Esophagus (tissue), 2 donors: ENCODE measurements at regions not wholly inside any gene's neighbourhood (a gene's known extent, or its start where the extent isn't known, plus 50 kb on each side); places are given as distances from the start of the nearest gene placed in this dataset.
"Not testable (repeated sequence)": the region's sequence is repeated elsewhere in the genome, so short reads cannot be mapped to it uniquely, and the experiment has no call there.

Source experiments
- H3K27ac ChIP-seq, 2 donors: one replicate each; pipeline ENCODE4 v1.5.1; 2013; ENCODE audit warnings: low read depth in 2 of 2, mild to moderate bottlenecking in 2 of 2, inconsistent platforms in 1 of 2, low read length in 1 of 2, moderate library complexity in 1 of 2
- H3K27me3 ChIP-seq, 2 donors: one replicate each; pipeline ENCODE4 v1.6.1; 2013; ENCODE audit warnings: low read length in 2 of 2, control low read depth in 1 of 2, mild to moderate bottlenecking in 1 of 2; ENCODE audit not compliant: insufficient read depth in 2 of 2, control insufficient read depth in 1 of 2
- H3K36me3 ChIP-seq, 2 donors: one replicate each; pipeline ENCODE4 v1.6.1; 2013; ENCODE audit warnings: low read length in 1 of 2; ENCODE audit not compliant: control insufficient read depth in 2 of 2, insufficient read depth in 2 of 2
- H3K4me1 ChIP-seq, 2 donors: one replicate each; pipeline ENCODE4 v1.6.1; 2013; ENCODE audit warnings: low read length in 1 of 2; ENCODE audit not compliant: control insufficient read depth in 2 of 2, insufficient read depth in 2 of 2
- H3K4me3 ChIP-seq, 2 donors: one replicate each; pipeline ENCODE4 v1.5.1; 2013; ENCODE audit warnings: low read length in 2 of 2, mild to moderate bottlenecking in 2 of 2, low read depth in 1 of 2, moderate library complexity in 1 of 2
- H3K9me3 ChIP-seq, 2 donors: one replicate each; pipeline ENCODE4 v1.6.1; 2013; ENCODE audit warnings: mild to moderate bottlenecking in 2 of 2, low read depth in 1 of 2, low read length in 1 of 2, moderate library complexity in 1 of 2; ENCODE audit not compliant: control insufficient read depth in 2 of 2, insufficient read depth in 1 of 2
- WGBS, 2 donors: extraction: QIAGEN DNeasy Blood & Tissue Kit; methylation state at CpG; one replicate each; pipeline ENCODE4 v1.1.7; 2013; 5-methylcytosine and 5-hydroxymethylcytosine counted together
- donor health status: healthy with polysubstance abuse.
- donor health status: Bipolar disorder and iron deficiency.

DNA sequence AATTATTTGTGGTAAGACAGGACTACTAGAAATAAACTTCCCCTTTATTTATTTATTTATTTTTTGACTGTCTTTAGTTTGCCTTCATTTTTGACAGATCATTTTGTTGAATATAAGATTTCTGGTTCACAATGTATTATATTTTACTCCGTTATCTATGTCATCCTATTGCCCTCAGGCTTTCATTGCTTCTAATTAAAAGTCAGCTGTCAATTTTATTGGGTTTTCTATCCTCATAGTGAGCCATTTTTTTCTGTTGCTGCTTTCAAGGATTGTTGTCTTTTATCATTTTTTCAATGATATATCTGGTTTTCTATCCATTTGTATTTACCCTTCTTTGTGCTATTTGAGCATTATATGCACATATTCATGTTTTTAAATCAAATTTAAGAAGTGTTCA is 866.2 kb downstream of the LRRIQ3 start:
- H3K9me3 ChIP-seq = peaks cover 3 to 9% of the 10 kb centered on the region in 2 donors
- H3K27ac ChIP-seq = no peak overlapping the region
- H3K4me1 ChIP-seq = no peaks in the 10 kb centered on the region
- no peaks in the 10 kb centered on the region for H3K27me3 ChIP-seq
- WGBS, 2 donors = 78 to 88% methylated on average over 1 of the region's 1 CpG
- no peak overlapping the region for H3K4me3 ChIP-seq
- no peaks in the 10 kb centered on the region for H3K36me3 ChIP-seq

DNA sequence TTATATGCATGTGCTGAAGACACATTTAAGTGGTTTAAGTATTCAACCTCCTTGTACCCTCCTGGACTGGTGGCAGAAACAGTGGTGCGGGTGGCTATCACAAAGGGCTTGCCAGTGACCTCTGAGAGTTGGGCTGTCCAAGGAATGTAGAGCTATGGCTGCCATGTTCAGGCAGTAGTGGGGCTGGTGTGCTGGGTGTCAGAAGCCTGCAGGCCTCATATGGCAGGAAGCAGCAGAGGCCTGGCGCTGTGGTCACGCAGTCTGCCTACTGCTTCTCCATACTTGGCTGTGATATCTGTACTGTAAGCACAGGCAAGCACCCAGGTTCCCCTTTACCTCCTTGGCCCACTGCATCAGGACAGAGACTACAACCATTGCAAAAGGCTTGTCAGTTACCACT is 870.0 kb downstream of the LRRIQ3 start:
- Histone ChIP-seq H3K4me1 (no peaks in the 10 kb centered on the region), H3K36me3 (no peaks in the 10 kb centered on the region), H3K9me3 (peaks cover 3 to 11% of the 10 kb centered on the region in 2 donors), H3K27ac (no peak overlapping the region), H3K27me3 (no peaks in the 10 kb centered on the region), H3K4me3 (no peak overlapping the region)
- WGBS, 2 donors = 91 to 94% methylated on average over 3 of the region's 3 CpGs

DNA sequence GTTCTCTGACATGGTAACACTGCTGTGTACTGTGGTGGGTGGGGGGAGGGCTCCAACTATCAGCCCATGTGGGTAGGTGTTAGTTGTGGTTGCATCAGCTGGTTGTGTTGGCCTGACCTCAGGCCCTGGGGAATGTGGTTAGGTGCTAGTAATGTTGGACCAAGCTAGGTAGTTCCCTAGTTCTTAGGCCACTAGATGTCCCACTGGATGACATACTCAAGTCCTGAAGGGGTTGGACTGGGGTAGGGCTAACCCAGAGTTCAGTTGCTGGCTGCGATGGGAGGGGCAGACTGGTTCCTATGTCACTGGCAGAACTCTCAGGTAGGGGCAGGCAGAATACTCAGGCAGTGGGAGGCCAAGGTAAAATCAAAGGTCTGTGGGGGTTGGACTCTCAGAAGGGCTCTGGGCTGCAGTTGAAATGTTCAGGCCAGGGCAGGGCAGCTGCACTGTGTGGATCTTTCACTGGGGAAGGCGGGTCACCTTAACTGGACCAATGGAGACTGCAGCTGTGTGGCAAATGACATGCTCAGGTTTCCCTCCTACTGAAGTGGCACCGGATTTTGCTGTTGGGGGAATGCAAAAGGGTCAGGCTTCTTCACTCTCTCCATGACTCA is 870.7 kb downstream of the LRRIQ3 start:
- peaks cover 3 to 11% of the 10 kb centered on the region in 2 donors for H3K9me3 ChIP-seq
- no peaks in the 10 kb centered on the region for H3K27me3 ChIP-seq
- H3K4me1 ChIP-seq = no peaks in the 10 kb centered on the region
- H3K36me3 ChIP-seq = no peaks in the 10 kb centered on the region
- H3K27ac ChIP-seq = no peak overlapping the region
- H3K4me3 ChIP-seq = no peak overlapping the region
- WGBS, 2 donors = 87 to 91% methylated on average over 3 of the region's 3 CpGs

DNA sequence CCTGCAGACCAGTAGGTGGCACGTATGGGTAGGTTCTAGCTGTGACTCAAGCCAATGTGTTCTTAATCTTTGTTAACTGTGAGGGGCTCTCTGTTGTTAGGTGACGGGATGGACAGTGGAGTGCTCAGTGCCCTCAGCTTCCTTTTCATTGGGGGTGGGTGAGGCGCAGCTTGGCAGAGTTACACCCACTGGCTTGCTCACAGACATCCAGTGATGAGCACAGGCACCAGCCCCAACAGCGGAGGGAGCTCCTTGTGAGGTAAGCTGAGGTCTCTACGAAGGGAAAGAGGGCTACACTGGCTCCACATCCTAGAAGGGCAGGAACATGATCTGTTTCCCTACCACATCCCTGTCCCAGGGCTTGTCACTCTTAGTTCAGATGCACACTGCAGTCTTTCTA is 871.3 kb downstream of the LRRIQ3 start:
- H3K4me1 ChIP-seq = no peaks in the 10 kb centered on the region
- no peak overlapping the region for H3K27ac ChIP-seq
- no peak overlapping the region for H3K4me3 ChIP-seq
- WGBS, 2 donors = 85 to 87% methylated on average over 5 of the region's 5 CpGs
- H3K36me3 ChIP-seq = no peaks in the 10 kb centered on the region
- no peaks in the 10 kb centered on the region for H3K27me3 ChIP-seq
- peaks cover 3 to 11% of the 10 kb centered on the region in 2 donors for H3K9me3 ChIP-seq

DNA sequence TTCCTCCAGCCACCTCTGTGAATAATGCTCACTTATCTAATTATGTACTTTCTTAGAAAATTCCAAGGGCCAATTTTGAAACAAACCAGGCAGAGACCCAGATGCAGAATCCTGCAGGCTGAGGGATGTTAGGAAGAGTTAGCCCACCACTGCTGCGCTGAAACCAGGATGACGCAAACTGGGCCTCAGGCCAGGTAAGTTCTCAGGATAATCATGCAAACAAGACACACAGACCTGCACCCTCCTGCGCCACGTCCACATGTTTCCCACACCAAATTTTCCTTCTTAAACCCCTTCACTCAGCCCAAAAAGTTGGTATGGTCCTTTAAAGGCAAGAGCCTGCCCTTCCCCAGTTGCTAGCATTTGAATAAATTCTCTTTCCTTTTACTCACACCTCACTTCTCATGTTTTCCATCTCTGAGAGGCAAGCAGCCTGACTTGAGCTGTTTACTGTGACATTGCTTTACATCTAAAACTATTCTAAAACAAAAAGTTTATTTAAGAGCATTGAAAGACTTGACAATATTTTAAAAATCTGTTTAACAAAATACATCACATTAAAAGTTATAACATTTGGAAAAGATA is 887.1 kb downstream of the LRRIQ3 start:
- no peaks in the 10 kb centered on the region for H3K27me3 ChIP-seq
- no peaks in the 10 kb centered on the region for H3K9me3 ChIP-seq
- 59 to 64% methylated on average over 4 of the region's 4 CpGs for WGBS, 2 donors
- no peak overlapping the region for H3K27ac ChIP-seq
- no peak overlapping the region for H3K4me3 ChIP-seq
- H3K4me1 ChIP-seq = no peaks in the 10 kb centered on the region
- H3K36me3 ChIP-seq = no peaks in the 10 kb centered on the region

DNA sequence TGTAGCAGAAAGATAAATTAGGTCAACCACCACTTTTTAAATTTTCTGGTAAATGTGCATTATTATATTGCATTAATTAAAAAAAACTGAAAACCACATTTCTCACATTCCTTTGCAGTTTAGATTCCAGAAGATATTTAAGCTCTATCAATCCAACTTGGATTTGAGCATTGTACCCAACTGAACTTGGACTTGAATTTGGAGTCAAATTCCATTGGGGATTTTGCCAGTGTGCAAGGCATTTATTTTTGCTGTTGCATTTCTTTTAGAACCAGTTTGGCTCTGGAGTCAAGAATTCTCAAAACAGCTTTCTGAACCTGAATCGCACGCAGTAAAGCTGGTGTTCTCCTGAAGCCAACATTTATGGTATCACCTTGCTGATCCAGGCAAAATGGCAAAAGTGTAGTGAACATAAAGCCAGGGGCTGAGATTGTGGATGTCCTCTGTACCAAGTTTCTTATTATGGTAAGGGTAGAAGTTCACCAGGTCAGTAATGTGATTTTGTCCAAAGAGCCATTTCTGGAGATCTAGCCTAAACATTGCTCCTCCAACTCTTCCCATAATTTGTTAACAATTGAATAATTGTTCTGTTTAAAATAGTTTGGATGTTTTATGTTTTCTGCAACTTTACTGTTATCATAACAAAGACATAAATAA is 890.9 kb downstream of the LRRIQ3 start:
- 89 to 94% methylated on average over 2 of the region's 2 CpGs for WGBS, 2 donors
- Histone ChIP-seq H3K9me3 (no peaks in the 10 kb centered on the region), H3K4me1 (no peaks in the 10 kb centered on the region), H3K36me3 (no peaks in the 10 kb centered on the region), H3K27me3 (no peaks in the 10 kb centered on the region), H3K27ac (no peak overlapping the region), H3K4me3 (no peak overlapping the region)

DNA sequence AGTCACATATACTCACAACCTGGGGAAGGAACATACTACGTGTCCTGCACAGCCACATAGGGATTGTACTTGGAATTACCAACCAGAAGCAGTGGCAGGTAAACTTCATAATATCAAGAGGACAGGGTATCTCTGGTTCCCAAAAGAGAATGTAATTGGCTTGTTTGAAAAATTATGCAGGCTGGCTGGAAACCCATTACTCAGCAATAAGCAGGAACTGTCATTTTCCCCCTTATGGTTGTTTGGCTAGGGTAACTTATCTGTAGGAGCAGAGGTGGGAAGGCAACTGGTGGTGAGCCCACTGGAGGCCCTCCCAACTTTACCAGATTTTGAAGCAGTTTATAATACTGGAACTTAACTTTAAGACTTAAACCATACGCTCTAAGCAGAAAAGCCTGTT is 924.1 kb downstream of the LRRIQ3 start:
- H3K9me3 ChIP-seq = no peaks in the 10 kb centered on the region
- WGBS, 2 donors = 83 to 87% methylated on average over 2 of the region's 2 CpGs
- H3K36me3 ChIP-seq = no peaks in the 10 kb centered on the region
- H3K27me3 ChIP-seq = no peaks in the 10 kb centered on the region
- no peak overlapping the region for H3K27ac ChIP-seq
- H3K4me1 ChIP-seq = no peaks in the 10 kb centered on the region
- H3K4me3 ChIP-seq = no peak overlapping the region

DNA sequence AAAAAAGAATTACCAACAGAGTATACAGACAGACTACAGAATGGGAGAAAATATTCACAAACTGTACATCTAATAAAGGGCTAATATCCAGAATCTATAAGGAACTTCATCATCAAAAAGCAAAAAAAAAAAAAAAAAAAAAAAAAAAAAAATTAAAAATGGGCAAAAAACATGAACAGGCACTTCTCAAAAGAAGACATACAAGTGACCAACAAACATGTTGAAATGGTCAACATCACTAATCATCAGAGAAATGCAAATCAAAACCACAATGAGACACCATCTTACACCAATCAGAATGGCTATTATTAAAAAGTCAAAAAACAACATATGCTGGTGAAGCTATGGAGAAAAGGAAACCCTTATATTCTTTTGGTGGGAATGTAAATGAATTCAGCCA is 952.8 kb downstream of the LRRIQ3 start:
- H3K4me3 ChIP-seq, H3K27ac ChIP-seq, H3K9me3 ChIP-seq, H3K27me3 ChIP-seq, H3K4me1 ChIP-seq, H3K36me3 ChIP-seq: not testable (repeated sequence)

DNA sequence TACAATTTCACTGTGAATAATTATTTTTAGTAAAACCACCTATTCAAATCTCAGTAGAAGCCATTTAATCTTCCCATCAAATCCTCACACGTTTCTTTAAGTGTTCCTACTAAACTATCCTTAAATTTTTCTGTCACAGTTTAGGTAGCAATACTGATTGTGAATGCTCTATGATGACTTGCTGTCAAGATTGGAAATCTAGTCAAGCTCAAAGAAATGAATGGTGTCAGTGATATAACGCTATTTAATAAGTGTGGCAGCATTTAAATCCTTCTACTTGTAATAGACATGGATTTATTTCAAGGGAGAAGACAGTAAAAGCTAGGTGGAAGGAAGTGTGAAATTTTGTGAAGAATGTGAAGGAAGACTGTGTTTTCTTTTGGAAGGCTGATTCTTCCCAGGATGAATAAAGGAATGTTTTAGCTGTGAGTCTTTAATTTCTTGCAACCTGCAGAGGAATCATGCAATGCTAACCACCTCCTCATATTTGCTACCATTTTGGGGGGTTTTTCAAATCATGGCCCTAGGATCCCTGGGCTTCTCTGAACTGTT is 936.7 kb upstream of the NEGR1 start:
- Histone ChIP-seq H3K9me3 (peaks cover 2% of the 10 kb centered on the region in 2 donors), H3K36me3 (no peaks in the 10 kb centered on the region), H3K27me3 (no peaks in the 10 kb centered on the region), H3K4me1 (no peaks in the 10 kb centered on the region), H3K27ac (no peak overlapping the region), H3K4me3 (no peak overlapping the region)
- 36 to 46% methylated on average over 2 of the region's 2 CpGs for WGBS, 2 donors
